Caco-2 (cell line): ENCODE measurements at regions not wholly inside any gene's neighbourhood (a gene's known extent, or its start where the extent isn't known, plus 50 kb on each side); places are given as distances from the start of the nearest gene placed in this dataset.

Source experiments
- BruUV-seq: library from RNA; stranded (reverse); fragments of 400-500 nt; replicated peaks from 2 replicates; lab custom pipeline; 2021; lab: Mats Ljungman, UMichigan
- CTCF ChIA-PET: fragments of 300-600 bp; sonication (Branson Sonifier 250); formaldehyde crosslinking; loops from one replicate; lab custom pipeline; 2022; ENCODE audit warnings: antibody characterized with exemption; lab: Charles Lee
- POLR2A ChIA-PET: fragments of 300-600 bp; sonication (Branson Sonifier 250); formaldehyde crosslinking; loops from one replicate; lab custom pipeline; 2022; ENCODE audit warnings: antibody characterized with exemption; lab: Charles Lee
- DNase-seq, 2 experiments: peaks; one replicate each; pipeline versions ENCODE4 v3.0.0 to v3.0.0-alpha.2; 2020 to 2022
- H3K27me3 ChIP-seq: replicated peaks from 2 replicates; pipeline ENCODE4 v1.6.0; 2011; ENCODE audit warnings: low read length; ENCODE audit not compliant: control insufficient read depth, insufficient read depth
- H3K36me3 ChIP-seq: 2 replicates; pipeline ENCODE4 v1.5.1; 2011; ENCODE audit warnings: low read length; ENCODE audit not compliant: control insufficient read depth, insufficient read depth
- H3K4me1 ChIP-seq: fragments of 250-450 bp; sonication (Bioruptor Pico); 2 replicates; pipeline ENCODE4 v1.5.1; 2020; ENCODE audit warnings: mild to moderate bottlenecking
- H3K4me3 ChIP-seq: 2 replicates; pipeline ENCODE4 v1.5.1; 2011; ENCODE audit warnings: low read depth, mild to moderate bottlenecking, control low read depth, low read length
- H3K9me3 ChIP-seq: fragments of 250-450 bp; sonication (Bioruptor Pico); 2 replicates; pipeline ENCODE4 v1.5.1; 2020; ENCODE audit warnings: mild to moderate bottlenecking, moderate library complexity
- H3K27ac Mint-ChIP-seq: one replicate; pipeline ENCODE4 v1.8.0; 2022; ENCODE audit warnings: mixed read lengths; ENCODE audit not compliant: unreplicated experiment
- H3K27me3 Mint-ChIP-seq: one replicate; pipeline ENCODE4 v1.8.0; 2022; ENCODE audit warnings: mixed read lengths; ENCODE audit not compliant: insufficient read depth, unreplicated experiment
- H3K36me3 Mint-ChIP-seq: one replicate; pipeline ENCODE4 v1.8.0; 2022; ENCODE audit warnings: mild to moderate bottlenecking, mixed read lengths; ENCODE audit not compliant: insufficient read depth, unreplicated experiment
- H3K4me1 Mint-ChIP-seq: one replicate; pipeline ENCODE4 v1.8.0; 2022; ENCODE audit warnings: low read depth, mixed read lengths; ENCODE audit not compliant: unreplicated experiment
- H3K4me3 Mint-ChIP-seq: one replicate; pipeline ENCODE4 v1.8.0; 2022; ENCODE audit warnings: mild to moderate bottlenecking, moderate library complexity, mixed read lengths; ENCODE audit not compliant: unreplicated experiment
- H3K9me3 Mint-ChIP-seq: one replicate; pipeline ENCODE4 v1.8.0; 2022; ENCODE audit warnings: mixed read lengths; ENCODE audit not compliant: unreplicated experiment
- CTCF ChIP-seq, 2 experiments: fragments of 200-600 bp in 1 of 2; IDR thresholded peaks; 1 replicate in 1 of 2; 2 replicates in 1 of 2; pipeline versions ENCODE4 v1.5.1 to v1.8.0; 2011 to 2022; ENCODE audit warnings: antibody characterized with exemption in 1 of 2, control low read depth in 1 of 2, inconsistent platforms in 1 of 2, low read depth in 1 of 2, low read length in 1 of 2, mild to moderate bottlenecking in 1 of 2, moderate library complexity in 1 of 2; ENCODE audit not compliant: insufficient read depth in 1 of 2, severe bottlenecking in 1 of 2, unreplicated experiment in 1 of 2
- intact Hi-C: fragments of 100-400 bp; cut with micrococcal nuclease; formaldehyde crosslinking; loops from one replicate; pipeline ENCODE4 v1.10.0; 2022; ENCODE audit not compliant: unreplicated experiment

- no TSS peak for BruUV-seq
- H3K4me1 Mint-ChIP-seq = no peaks in the 10 kb centered on the region
- Histone ChIP-seq H3K4me3 (no peak overlapping the region), H3K27me3 (no peaks in the 10 kb centered on the region), H3K4me1 (no peaks in the 10 kb centered on the region), H3K9me3 (no peaks in the 10 kb centered on the region), H3K36me3 (no peaks in the 10 kb centered on the region)
- H3K36me3 Mint-ChIP-seq = no peaks in the 10 kb centered on the region
- ChIA-PET POLR2A (no interaction called here), CTCF (no interaction called here)
- intact Hi-C loops = no loop called here
- no peak for TF ChIP-seq CTCF (IDR thresholded peaks at IDR 0.05; ENCODE audit: insufficient read depth in 1 of 2, low read depth in 1 of 2, low read length in 1 of 2, severe bottlenecking in 1 of 2, unreplicated experiment in 1 of 2)
- no peak for DNase-seq
- peaks cover 10% of the 10 kb centered on the region for H3K27me3 Mint-ChIP-seq
- no peaks in the 10 kb centered on the region for H3K9me3 Mint-ChIP-seq
- H3K4me3 Mint-ChIP-seq = no peak overlapping the region
- no peak overlapping the region for H3K27ac Mint-ChIP-seq
Observed at GRCh38 chr13:76523740-76524340, 362.4 kb downstream of the KCTD12 start.

- no peak overlapping the region for H3K4me3 ChIP-seq
- no peaks in the 10 kb centered on the region for H3K36me3 Mint-ChIP-seq
- no peaks in the 10 kb centered on the region for H3K36me3 ChIP-seq
- DNase-seq = peak; percentile 8 to 43
- BruUV-seq = no TSS peak
- H3K4me1 Mint-ChIP-seq = no peaks in the 10 kb centered on the region
- H3K9me3 ChIP-seq = no peaks in the 10 kb centered on the region
- no peaks in the 10 kb centered on the region for H3K9me3 Mint-ChIP-seq
- H3K4me1 ChIP-seq = no peaks in the 10 kb centered on the region
- intact Hi-C loops = no loop called here
- TF ChIP-seq CTCF (IDR thresholded peaks at IDR 0.05; ENCODE audit: insufficient read depth in 1 of 2, low read depth in 1 of 2, low read length in 1 of 2, severe bottlenecking in 1 of 2, unreplicated experiment in 1 of 2) = no peak
- H3K4me3 Mint-ChIP-seq = no peak overlapping the region
- no peak overlapping the region for H3K27ac Mint-ChIP-seq
- POLR2A ChIA-PET = no interaction called here
- H3K27me3 Mint-ChIP-seq = peaks cover 7% of the 10 kb centered on the region
- CTCF ChIA-PET = no interaction called here
- H3K27me3 ChIP-seq = no peaks in the 10 kb centered on the region
Observed at GRCh38 chr13:76522083-76522755, 364.0 kb downstream of the KCTD12 start.

- Histone ChIP-seq H3K4me1 (no peaks in the 10 kb centered on the region), H3K27me3 (no peaks in the 10 kb centered on the region), H3K9me3 (no peaks in the 10 kb centered on the region), H3K36me3 (no peaks in the 10 kb centered on the region), H3K4me3 (no peak overlapping the region)
- ChIA-PET POLR2A (no interaction called here), CTCF (no interaction called here)
- no peak overlapping the region for H3K4me3 Mint-ChIP-seq
- no TSS peak for BruUV-seq
- peaks cover 8% of the 10 kb centered on the region for H3K27me3 Mint-ChIP-seq
- no peaks in the 10 kb centered on the region for H3K9me3 Mint-ChIP-seq
- H3K36me3 Mint-ChIP-seq = no peaks in the 10 kb centered on the region
- intact Hi-C loops = no loop called here
- DNase-seq = no peak
- H3K27ac Mint-ChIP-seq = no peak overlapping the region
- no peaks in the 10 kb centered on the region for H3K4me1 Mint-ChIP-seq
- no peak for TF ChIP-seq CTCF (IDR thresholded peaks at IDR 0.05; ENCODE audit: insufficient read depth in 1 of 2, low read depth in 1 of 2, low read length in 1 of 2, severe bottlenecking in 1 of 2, unreplicated experiment in 1 of 2)
Observed at GRCh38 chr13:76519685-76520084, 366.5 kb downstream of the KCTD12 start.
